Astrocyte (in vitro differentiated cells and primary cell): ENCODE measurements at regions not wholly inside any gene's neighbourhood (a gene's known extent, or its start where the extent isn't known, plus 50 kb on each side); places are given as distances from the start of the nearest gene placed in this dataset.
"Not testable (repeated sequence)": the region's sequence is repeated elsewhere in the genome, so short reads cannot be mapped to it uniquely, and the experiment has no call there.

ENCODE experiments used
- DNase-seq: peaks from one replicate; pipeline ENCODE4 v3.0.0-alpha.2; 2010; ENCODE audit warnings: low read depth
- FAIRE-seq: peaks from 2 replicates; lab custom pipeline; 2011; peaks lifted over from hg19 to GRCh38; lab: Jason Lieb, UNC
- H2AFZ ChIP-seq: 2 replicates; pipeline ENCODE4 v1.6.0; 2012; ENCODE audit warnings: low read depth, low read length, inconsistent platforms
- H3K27ac ChIP-seq: 2 replicates; pipeline ENCODE4 v1.5.1; 2011; ENCODE audit warnings: low read depth, low read length, inconsistent platforms
- H3K27me3 ChIP-seq: 2 replicates; pipeline ENCODE4 v1.6.0; 2011; ENCODE audit warnings: low read length, inconsistent platforms; ENCODE audit not compliant: insufficient read depth
- H3K36me3 ChIP-seq: 2 replicates; pipeline ENCODE4 v1.5.1; 2011; ENCODE audit warnings: low read length, inconsistent platforms; ENCODE audit not compliant: insufficient read depth
- H3K4me1 ChIP-seq: 2 replicates; pipeline ENCODE4 v1.5.1; 2011; ENCODE audit warnings: low read length, inconsistent platforms; ENCODE audit not compliant: insufficient read depth
- H3K4me2 ChIP-seq: 2 replicates; pipeline ENCODE4 v1.6.0; 2012; ENCODE audit warnings: low read length, inconsistent platforms
- H3K4me3 ChIP-seq: 2 replicates; pipeline ENCODE4 v1.5.1; 2011; ENCODE audit warnings: low read depth, mild to moderate bottlenecking, low read length, inconsistent platforms; ENCODE audit not compliant: insufficient read depth
- H3K79me2 ChIP-seq: 2 replicates; pipeline ENCODE4 v1.6.0; 2012; ENCODE audit warnings: mild to moderate bottlenecking, low read length, inconsistent platforms; ENCODE audit not compliant: insufficient read depth
- H3K9ac ChIP-seq: 2 replicates; pipeline ENCODE4 v1.6.0; 2012; ENCODE audit warnings: mild to moderate bottlenecking, low read length, inconsistent platforms
- H3K9me3 ChIP-seq: 2 replicates; pipeline ENCODE4 v1.5.1; 2012; ENCODE audit warnings: low read depth, mild to moderate bottlenecking, low read length, inconsistent platforms; ENCODE audit not compliant: insufficient read depth
- H4K20me1 ChIP-seq: 2 replicates; pipeline ENCODE4 v1.6.0; 2012; ENCODE audit warnings: low read length, inconsistent platforms; ENCODE audit not compliant: insufficient read depth
- H3K27ac Mint-ChIP-seq: one replicate; pipeline ENCODE4 v1.8.0; 2021; ENCODE audit warnings: mild to moderate bottlenecking, mixed read lengths; ENCODE audit not compliant: unreplicated experiment
- H3K27me3 Mint-ChIP-seq: one replicate; pipeline ENCODE4 v1.8.0; 2021; ENCODE audit warnings: low read depth, mixed read lengths; ENCODE audit not compliant: unreplicated experiment
- H3K36me3 Mint-ChIP-seq: one replicate; pipeline ENCODE4 v1.8.0; 2021; ENCODE audit warnings: low read depth, mixed read lengths; ENCODE audit not compliant: unreplicated experiment
- H3K4me1 Mint-ChIP-seq: one replicate; pipeline ENCODE4 v1.8.0; 2021; ENCODE audit warnings: low read depth, mixed read lengths; ENCODE audit not compliant: unreplicated experiment
- H3K4me3 Mint-ChIP-seq: one replicate; pipeline ENCODE4 v1.8.0; 2021; ENCODE audit warnings: mild to moderate bottlenecking, moderate library complexity, mixed read lengths; ENCODE audit not compliant: unreplicated experiment
- H3K9me3 Mint-ChIP-seq: one replicate; pipeline ENCODE4 v1.8.0; 2021; ENCODE audit warnings: mild to moderate bottlenecking, mixed read lengths; ENCODE audit not compliant: unreplicated experiment
- CTCF ChIP-seq: IDR thresholded peaks from 2 replicates; pipeline ENCODE4 v1.5.1; 2011; ENCODE audit warnings: low read depth, mild to moderate bottlenecking, inconsistent platforms, low read length, moderate library complexity; ENCODE audit not compliant: insufficient read depth
- EZH2 ChIP-seq: IDR thresholded peaks from 2 replicates; pipeline ENCODE4 v1.6.1; 2012; ENCODE audit warnings: mild to moderate bottlenecking, low read length, inconsistent platforms; ENCODE audit not compliant: insufficient read depth

DNA sequence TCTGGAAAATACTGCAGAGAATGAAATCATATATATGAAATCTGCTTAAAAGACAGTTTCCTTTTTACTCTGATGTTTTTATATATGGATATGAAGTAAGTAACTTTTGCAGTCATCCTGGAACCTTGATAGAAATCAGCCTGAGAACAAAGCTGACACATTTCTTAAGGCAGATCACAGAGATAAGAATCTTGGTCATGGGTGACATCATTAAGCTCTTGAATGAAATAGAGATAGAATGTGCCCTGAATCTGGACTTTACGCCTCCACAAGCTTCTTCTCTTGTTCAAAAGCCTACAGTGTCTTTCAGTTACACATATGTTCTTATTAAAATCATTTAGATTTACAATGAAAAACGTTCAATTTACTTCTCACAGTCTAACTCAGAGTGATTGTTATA lies 319.1 kb upstream of the CNTNAP2 start:
- H3K27ac Mint-ChIP-seq = no peak overlapping the region
- Histone ChIP-seq H3K27me3 (no peaks in the 10 kb centered on the region), H3K9ac (no peak overlapping the region), H3K27ac (no peak overlapping the region), H4K20me1 (no peaks in the 10 kb centered on the region), H3K36me3 (no peaks in the 10 kb centered on the region), H3K79me2 (no peaks in the 10 kb centered on the region), H3K4me1 (no peaks in the 10 kb centered on the region), H2AFZ (no peak overlapping the region), H3K4me2 (no peak overlapping the region), H3K9me3 (no peaks in the 10 kb centered on the region), H3K4me3 (no peak overlapping the region)
- no peaks in the 10 kb centered on the region for H3K4me1 Mint-ChIP-seq
- no peaks in the 10 kb centered on the region for H3K36me3 Mint-ChIP-seq
- no peak overlapping the region for H3K4me3 Mint-ChIP-seq
- no peaks in the 10 kb centered on the region for H3K9me3 Mint-ChIP-seq
- no peak for TF ChIP-seq CTCF
- TF ChIP-seq EZH2 = no peak
- no peaks in the 10 kb centered on the region for H3K27me3 Mint-ChIP-seq
- DNase-seq = no peak
- FAIRE-seq = no peak

- Histone ChIP-seq H3K27ac (no peak overlapping the region), H4K20me1 (no peaks in the 10 kb centered on the region), H2AFZ (no peak overlapping the region), H3K36me3 (no peaks in the 10 kb centered on the region), H3K4me2 (no peak overlapping the region), H3K27me3 (no peaks in the 10 kb centered on the region), H3K79me2 (no peaks in the 10 kb centered on the region), H3K4me3 (no peak overlapping the region), H3K4me1 (no peaks in the 10 kb centered on the region), H3K9ac (no peak overlapping the region), H3K9me3 (no peaks in the 10 kb centered on the region)
- Mint-ChIP-seq H3K27ac (no peak overlapping the region), H3K27me3 (no peaks in the 10 kb centered on the region), H3K4me1 (no peaks in the 10 kb centered on the region), H3K9me3 (no peaks in the 10 kb centered on the region), H3K4me3 (no peak overlapping the region), H3K36me3 (no peaks in the 10 kb centered on the region)
- TF ChIP-seq EZH2 (no peak), CTCF (no peak)
- DNase-seq = no peak
- no peak for FAIRE-seq
These were observed 321.5 kb upstream of the CNTNAP2 start for GRCh38 chr7:145795132-145795531.

- H3K27me3 Mint-ChIP-seq = no peaks in the 10 kb centered on the region
- Histone ChIP-seq H3K79me2 (no peaks in the 10 kb centered on the region), H3K4me2 (no peak overlapping the region), H3K4me3 (no peak overlapping the region), H3K4me1 (no peaks in the 10 kb centered on the region), H3K27me3 (no peaks in the 10 kb centered on the region), H4K20me1 (no peaks in the 10 kb centered on the region), H3K36me3 (no peaks in the 10 kb centered on the region), H2AFZ (no peak overlapping the region), H3K27ac (no peak overlapping the region), H3K9ac (no peak overlapping the region), H3K9me3 (no peaks in the 10 kb centered on the region)
- H3K9me3 Mint-ChIP-seq = peaks cover 3% of the 10 kb centered on the region
- H3K4me1 Mint-ChIP-seq = no peaks in the 10 kb centered on the region
- TF ChIP-seq EZH2 (no peak), CTCF (no peak)
- FAIRE-seq (no peak), DNase-seq (no peak)
- no peak overlapping the region for H3K27ac Mint-ChIP-seq
- no peaks in the 10 kb centered on the region for H3K36me3 Mint-ChIP-seq
- no peak overlapping the region for H3K4me3 Mint-ChIP-seq
These were observed 331.5 kb upstream of the CNTNAP2 start for GRCh38 chr7:145784809-145785780.

DNA sequence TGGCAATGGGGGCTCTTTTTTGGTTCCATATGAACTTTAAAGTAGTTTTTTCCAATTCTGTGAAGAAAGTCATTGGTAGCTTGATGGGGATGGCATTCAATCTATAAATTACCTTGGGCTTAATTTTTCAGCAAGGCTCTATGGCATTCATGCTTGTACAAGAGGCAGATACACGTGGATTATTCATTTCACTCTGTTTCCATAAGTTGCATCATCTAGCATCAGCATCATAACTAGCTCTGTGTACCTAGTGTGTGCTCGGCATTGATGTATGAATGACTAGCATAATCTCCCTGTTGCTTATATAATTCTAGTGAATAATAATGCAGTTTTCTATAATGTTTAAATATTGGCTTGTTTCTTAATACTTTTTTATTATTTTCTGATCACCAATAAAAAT lies 335.2 kb upstream of the CNTNAP2 start:
- not testable (repeated sequence) for H3K9me3 ChIP-seq, H3K79me2 ChIP-seq, H3K4me1 Mint-ChIP-seq, H3K27ac ChIP-seq, H3K36me3 Mint-ChIP-seq, H3K36me3 ChIP-seq, H3K9ac ChIP-seq, H3K27ac Mint-ChIP-seq, H3K4me3 Mint-ChIP-seq, FAIRE-seq, H3K4me2 ChIP-seq, DNase-seq, H3K27me3 ChIP-seq, H3K27me3 Mint-ChIP-seq, H3K9me3 Mint-ChIP-seq, H3K4me3 ChIP-seq, H2AFZ ChIP-seq, H3K4me1 ChIP-seq, H4K20me1 ChIP-seq
